Stomach (tissue), 4 donors: ENCODE measurements at regions not wholly inside any gene's neighbourhood (a gene's known extent, or its start where the extent isn't known, plus 50 kb on each side); places are given as distances from the start of the nearest gene placed in this dataset.

Experiments used
- CTCF ChIP-seq, 7 experiments: fragments of 450-650 bp in 4 of 7; fragments of 200-600 bp in 3 of 7; sonication (generic) in 3 of 7; IDR thresholded peaks; one replicate each; pipeline ENCODE4 v1.5.1; 2016 to 2019; ENCODE audit warnings: antibody characterized with exemption in 7 of 7, control low read depth in 2 of 7, mild to moderate bottlenecking in 1 of 7
- EP300 ChIP-seq: sonication (generic); formaldehyde crosslinking; IDR thresholded peaks from one replicate; pipeline ENCODE4 v1.6.1; 2017; ENCODE audit warnings: antibody characterized with exemption
- POLR2A ChIP-seq, 4 donors: fragments of 450-650 bp; IDR thresholded peaks; one replicate each; pipeline ENCODE4 v1.6.1; 2016; ENCODE audit warnings: antibody characterized with exemption in 4 of 4, control low read depth in 2 of 4, mild to moderate bottlenecking in 1 of 4, moderate library complexity in 1 of 4
- POLR2AphosphoS5 ChIP-seq, 3 donors: sonication (generic); formaldehyde crosslinking; IDR thresholded peaks; one replicate each; pipeline ENCODE4 v1.6.1; 2016; ENCODE audit warnings: antibody characterized with exemption in 3 of 3

DNA sequence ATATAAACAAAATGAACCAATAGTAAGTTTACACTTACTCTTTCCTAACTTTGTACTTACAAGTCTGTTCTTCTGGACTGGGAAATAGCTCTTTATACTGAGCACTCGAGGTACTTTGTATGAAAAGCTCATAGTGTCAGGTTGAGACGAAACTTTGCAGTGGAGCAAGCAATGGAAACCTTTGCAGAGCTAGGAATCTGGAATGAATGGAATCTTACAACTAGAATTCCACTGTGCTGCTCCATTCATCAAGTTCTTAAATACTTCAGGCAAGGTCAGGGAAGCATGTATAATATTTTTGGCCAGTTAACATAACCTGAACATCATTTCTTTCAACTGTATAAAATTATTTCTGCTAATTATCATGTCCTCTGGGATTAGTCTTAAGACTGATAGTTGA lies 1327.5 kb upstream of the FLRT2 start:
- no peak for TF ChIP-seq POLR2A (IDR thresholded peaks at IDR 0.05)
- no peak for TF ChIP-seq POLR2AphosphoS5 (IDR thresholded peaks at IDR 0.05)
- no peak for TF ChIP-seq CTCF (IDR thresholded peaks at IDR 0.05)
- no peak for TF ChIP-seq EP300
